ENCODE measurements at regions not wholly inside any gene's neighbourhood (a gene's known extent, or its start where the extent isn't known, plus 50 kb on each side); places are given as distances from the start of the nearest gene placed in this dataset.

- ChIA-PET POLR2A (ENCODE audit: low non-redundant PET) (no interaction called here), CTCF (no interaction called here)
- BruUV-seq (replicated peaks): no TSS peak
- intact Hi-C loops (cut with micrococcal nuclease; ENCODE audit: unreplicated experiment): no loop called here
- H3K27me3 ChIP-seq (replicated peaks; ENCODE audit: insufficient read depth, low read depth, low read length, poor library complexity): no peaks in the 10 kb centered on the region
- H3K4me3 ChIP-seq (ENCODE audit: low read depth, low read length, poor library complexity, severe bottlenecking): no peak overlapping the region
- no peaks in the 10 kb centered on the region for H3K9me3 ChIP-seq (ENCODE audit: low read depth, low read length, poor library complexity, severe bottlenecking)
- no peak for TF ChIP-seq EZH2 (IDR thresholded peaks at IDR 0.05; ENCODE audit: borderline replicate concordance, low read depth, low read length, poor library complexity, severe bottlenecking)
- no peaks in the 10 kb centered on the region for H3K36me3 ChIP-seq (ENCODE audit: insufficient read depth, low read length, poor library complexity, severe bottlenecking)
- H3K27ac ChIP-seq (ENCODE audit: low read depth, low read length, poor library complexity, severe bottlenecking): no peak overlapping the region
- H3K4me1 ChIP-seq (ENCODE audit: insufficient read depth, low read length, poor library complexity, severe bottlenecking): no peaks in the 10 kb centered on the region
- DNase-seq (ENCODE audit: low spot score): no peak
Observed at GRCh38 chr3:94593526-94594150, 530.8 kb downstream of the NSUN3 start.

- TF ChIP-seq EZH2 (IDR thresholded peaks at IDR 0.05; ENCODE audit: borderline replicate concordance, low read depth, low read length, poor library complexity, severe bottlenecking) (no peak), CTCF (conservative IDR thresholded peaks at IDR 0.05; ENCODE audit: low read depth, low read length) (no peak)
- Histone ChIP-seq H3K36me3 (ENCODE audit: insufficient read depth, low read length, poor library complexity, severe bottlenecking) (no peaks in the 10 kb centered on the region), H3K27me3 (replicated peaks; ENCODE audit: insufficient read depth, low read depth, low read length, poor library complexity) (no peaks in the 10 kb centered on the region), H3K4me3 (ENCODE audit: low read depth, low read length, poor library complexity, severe bottlenecking) (no peak overlapping the region), H3K4me1 (ENCODE audit: insufficient read depth, low read length, poor library complexity, severe bottlenecking) (no peaks in the 10 kb centered on the region), H3K27ac (ENCODE audit: low read depth, low read length, poor library complexity, severe bottlenecking) (no peak overlapping the region), H3K9me3 (ENCODE audit: low read depth, low read length, poor library complexity, severe bottlenecking) (no peaks in the 10 kb centered on the region)
- intact Hi-C loops (cut with micrococcal nuclease; ENCODE audit: unreplicated experiment): no loop called here
- no TSS peak for BruUV-seq (replicated peaks)
- CTCF ChIA-PET: no interaction called here
- POLR2A ChIA-PET (ENCODE audit: low non-redundant PET): no interaction called here
- no peak for DNase-seq (ENCODE audit: low spot score)
Observed at GRCh38 chr3:94596141-94596540, 533.3 kb downstream of the NSUN3 start.

- Histone ChIP-seq H3K9me3 (ENCODE audit: low read depth, low read length, poor library complexity, severe bottlenecking) (no peaks in the 10 kb centered on the region), H3K4me3 (ENCODE audit: low read depth, low read length, poor library complexity, severe bottlenecking) (no peak overlapping the region), H3K27me3 (replicated peaks; ENCODE audit: insufficient read depth, low read depth, low read length, poor library complexity) (no peaks in the 10 kb centered on the region), H3K4me1 (ENCODE audit: insufficient read depth, low read length, poor library complexity, severe bottlenecking) (no peaks in the 10 kb centered on the region), H3K27ac (ENCODE audit: low read depth, low read length, poor library complexity, severe bottlenecking) (no peak overlapping the region), H3K36me3 (ENCODE audit: insufficient read depth, low read length, poor library complexity, severe bottlenecking) (no peaks in the 10 kb centered on the region)
- POLR2A ChIA-PET (ENCODE audit: low non-redundant PET): no interaction called here
- no peak for TF ChIP-seq EZH2 (IDR thresholded peaks at IDR 0.05; ENCODE audit: borderline replicate concordance, low read depth, low read length, poor library complexity, severe bottlenecking)
- TF ChIP-seq CTCF (conservative IDR thresholded peaks at IDR 0.05; ENCODE audit: low read depth, low read length): no peak
- intact Hi-C loops (cut with micrococcal nuclease; ENCODE audit: unreplicated experiment): no loop called here
- BruUV-seq (replicated peaks): no TSS peak
- CTCF ChIA-PET: no interaction called here
- DNase-seq (ENCODE audit: low spot score): peak; percentile 21
Observed at GRCh38 chr3:94596887-94597566, 534.2 kb downstream of the NSUN3 start.

Data from A673 (cell line).